ENCODE measurements at regions not wholly inside any gene's neighbourhood (a gene's known extent, or its start where the extent isn't known, plus 50 kb on each side); places are given as distances from the start of the nearest gene placed in this dataset.

GRCh38 chr1:90778486-90778885 lies 61.4 kb upstream of the BARHL2 start:
- peak; percentile 90 to 92 for DNase-seq

- no peak for DNase-seq
Measured at GRCh38 chr1:90773812-90774211, 56.7 kb upstream of the BARHL2 start.

- DNase-seq: no peak
Measured at GRCh38 chr1:90768826-90769225, 51.7 kb upstream of the BARHL2 start.

DNA sequence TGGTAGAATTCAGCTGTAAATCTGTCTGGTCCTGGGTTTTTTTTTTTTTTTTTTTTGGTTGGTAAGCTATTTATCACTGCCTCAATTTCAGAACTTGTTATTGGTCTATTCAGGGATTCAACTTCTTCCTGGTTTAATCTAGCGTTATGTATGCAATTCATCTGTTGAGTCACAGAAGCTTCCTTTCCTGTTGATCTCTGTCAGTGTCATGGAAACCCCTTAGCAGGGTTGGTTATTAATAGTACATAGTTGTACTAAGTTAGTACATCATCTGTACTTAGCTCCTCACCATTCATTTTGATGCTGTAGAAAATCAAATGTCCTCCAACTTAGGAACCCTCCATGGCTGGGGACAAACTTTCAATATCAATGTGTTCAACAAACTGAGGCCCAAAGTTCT lies 51.0 kb upstream of the BARHL2 start:
- DNase-seq: no peak

Measured in NCI-H526 (cell line).